Effector CD4-positive, alpha-beta T cell (primary cell): ENCODE measurements at regions not wholly inside any gene's neighbourhood (a gene's known extent, or its start where the extent isn't known, plus 50 kb on each side); places are given as distances from the start of the nearest gene placed in this dataset.

Source experiments
- DNase-seq: peaks from one replicate; pipeline ENCODE4 v3.0.0-alpha.2; 2020

DNA sequence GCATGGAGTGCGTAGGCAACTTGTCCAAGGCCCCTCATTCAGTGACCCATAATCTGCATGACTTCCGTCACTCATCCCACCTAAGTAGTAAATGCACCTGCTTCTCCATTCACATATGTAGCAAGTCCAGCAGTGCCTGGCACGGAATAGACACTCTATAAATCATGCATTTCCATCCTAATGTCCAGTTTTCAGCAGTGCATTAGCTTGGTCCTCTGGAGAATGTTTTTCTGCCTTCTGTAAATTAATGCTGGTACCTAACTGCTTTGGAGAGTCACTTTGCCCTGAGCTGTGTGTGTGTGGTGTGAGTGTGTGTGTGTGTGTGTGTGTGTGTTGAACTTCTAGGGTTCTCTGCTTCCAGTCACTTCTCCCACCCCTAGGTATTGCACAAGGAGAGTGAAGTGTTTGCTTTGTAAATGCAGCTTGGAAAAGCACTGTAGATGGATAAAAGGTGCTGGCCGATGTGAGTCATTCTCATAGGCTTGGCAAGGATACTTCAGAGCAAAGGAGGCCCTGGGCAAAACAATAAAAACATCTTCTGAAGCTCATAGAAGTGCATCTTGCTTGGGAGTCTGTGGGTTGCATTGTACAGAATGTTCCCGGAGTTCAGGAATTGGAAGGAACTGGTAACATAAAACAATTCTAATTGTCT, 181.8 kb downstream of the KATNAL1 start:
- DNase-seq = no peak

DNA sequence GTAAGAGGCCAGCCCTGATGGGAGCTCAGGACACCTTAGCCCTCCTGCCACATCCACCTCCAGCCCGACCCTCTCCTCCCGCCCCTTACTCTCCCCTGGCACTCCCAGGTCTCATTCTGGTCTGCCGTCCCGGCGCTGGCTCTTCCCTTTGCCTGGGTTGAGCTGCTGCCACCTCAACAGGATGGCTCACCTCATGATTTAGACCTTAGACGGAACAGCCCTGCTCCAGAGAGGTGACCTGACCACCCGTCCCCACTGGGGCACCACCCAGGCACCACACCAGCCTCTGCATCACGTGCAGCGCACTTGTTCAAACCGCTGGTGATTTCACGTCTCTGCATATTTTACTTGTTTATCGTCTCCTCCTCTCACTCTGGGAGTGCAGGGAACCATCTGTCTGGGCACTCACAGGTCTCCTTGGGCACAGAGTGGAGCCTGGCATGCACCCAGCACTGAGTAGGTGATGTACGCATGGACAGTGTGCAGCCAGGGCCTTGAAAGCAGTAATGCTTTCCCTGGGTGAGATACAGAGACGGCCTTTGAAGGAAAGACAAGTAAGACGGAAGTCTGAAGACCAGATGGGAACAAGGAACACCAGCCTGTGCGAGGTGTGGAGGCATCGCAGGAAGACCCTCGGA, 183.1 kb downstream of the KATNAL1 start:
- DNase-seq = no peak

DNA sequence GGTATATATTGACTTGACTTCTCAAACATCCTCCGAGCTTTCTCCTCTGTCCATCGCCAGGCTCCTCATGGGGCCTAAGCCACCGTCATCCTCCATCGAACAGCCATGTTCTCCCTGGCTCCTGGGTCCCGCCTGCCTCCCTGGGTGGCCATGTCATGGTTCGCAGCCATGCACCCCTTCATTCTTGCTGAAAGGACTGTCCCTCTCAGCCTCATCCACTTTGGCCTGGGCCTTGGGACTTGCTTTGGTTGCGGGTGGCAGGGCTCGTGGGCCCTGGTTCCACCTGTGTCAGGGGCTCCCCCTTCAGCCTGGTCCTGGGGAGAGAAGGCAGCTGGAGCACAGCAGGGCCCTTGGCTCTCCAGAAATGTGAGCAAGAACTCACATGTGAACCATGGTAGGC, 183.8 kb downstream of the KATNAL1 start:
- no peak for DNase-seq

DNA sequence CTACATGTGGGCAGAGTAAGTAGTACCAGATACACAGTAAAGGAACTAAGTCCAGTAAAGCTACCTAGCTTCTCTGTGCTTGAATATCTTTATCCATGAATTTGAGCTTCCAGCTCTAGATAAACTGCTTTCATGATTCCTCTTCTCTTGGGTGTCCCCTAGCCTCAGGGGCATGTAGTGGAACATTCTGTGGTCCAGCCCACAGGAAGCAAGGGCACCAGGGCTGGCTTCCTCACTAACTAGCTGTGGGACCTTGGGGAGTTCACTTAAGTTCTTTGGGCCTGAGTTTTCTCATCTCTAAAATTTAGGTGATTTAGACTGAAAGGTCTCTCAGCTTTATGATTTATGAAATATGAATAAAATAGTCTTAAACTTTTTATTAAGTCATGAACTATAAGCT, 185.7 kb downstream of the KATNAL1 start:
- no peak for DNase-seq

DNA sequence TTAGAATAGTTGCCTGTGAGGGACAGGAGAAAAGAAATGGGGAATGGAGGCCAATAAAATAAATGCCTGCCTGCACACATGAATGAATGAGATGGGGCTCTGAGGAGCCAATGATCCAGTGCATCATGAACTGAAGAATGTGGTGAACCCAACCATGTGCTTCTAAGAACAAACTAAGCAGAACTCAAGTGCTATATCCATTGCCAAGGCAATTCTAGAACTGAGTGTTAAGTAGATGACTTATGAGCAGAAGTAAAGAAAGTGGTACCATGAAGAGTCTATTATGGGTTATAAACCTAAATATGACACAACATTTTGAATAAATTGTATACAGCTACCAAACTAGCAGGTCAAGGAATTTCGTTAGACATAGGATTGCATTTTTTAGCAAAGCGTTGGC, 186.1 kb downstream of the KATNAL1 start:
- DNase-seq = no peak

DNA sequence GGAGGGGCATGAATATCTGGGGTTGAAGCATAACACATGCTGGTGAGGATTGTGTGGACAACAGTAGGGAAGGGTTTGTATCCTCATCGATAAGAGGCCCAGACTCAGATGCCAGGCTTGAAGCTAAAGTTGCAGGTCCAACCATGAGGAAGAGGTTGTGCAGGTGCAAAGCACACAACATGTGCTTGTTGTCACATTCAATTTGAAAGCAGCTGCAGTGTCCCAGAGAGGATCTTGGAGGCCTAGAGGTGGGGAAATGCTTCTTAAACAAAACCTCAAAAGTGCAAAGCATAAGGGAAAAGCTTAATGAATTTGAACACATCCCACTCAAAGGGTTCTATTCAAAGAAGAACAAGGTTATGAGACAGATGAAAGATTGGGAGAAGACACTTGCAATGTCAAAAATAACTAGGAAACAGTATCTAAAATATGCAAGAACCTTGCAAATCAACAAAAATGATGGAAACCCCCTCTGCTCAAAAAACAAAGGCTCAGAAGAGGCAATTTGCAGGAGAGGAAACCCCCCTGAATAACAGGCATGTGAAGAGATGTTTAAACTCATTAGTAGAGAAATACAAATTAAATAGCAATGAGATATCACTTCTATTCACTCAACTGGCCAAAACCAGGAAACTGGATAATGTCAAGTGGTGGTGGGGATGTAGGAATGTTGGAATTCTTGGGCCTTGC, 187.1 kb downstream of the KATNAL1 start:
- DNase-seq = no peak

DNA sequence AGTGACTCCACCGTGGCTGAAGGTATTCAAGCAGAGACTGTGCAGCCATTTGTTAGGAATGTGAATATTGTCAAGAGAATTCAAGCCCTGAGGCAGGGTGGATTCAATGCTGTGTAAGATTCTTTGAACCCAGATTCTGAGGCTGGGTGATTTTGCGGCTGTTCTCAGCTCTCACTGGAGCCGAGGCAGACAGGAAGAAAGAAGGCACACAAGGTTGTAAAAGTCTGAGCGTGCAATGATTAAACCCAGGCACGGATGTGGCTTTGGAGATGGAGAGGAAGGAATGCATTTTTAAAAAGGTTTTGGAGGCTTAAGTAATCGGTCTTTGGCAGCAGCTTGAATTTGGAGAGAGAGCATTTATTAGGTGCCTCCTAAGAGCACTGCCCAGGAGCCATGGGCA, 187.9 kb downstream of the KATNAL1 start:
- no peak for DNase-seq

DNA sequence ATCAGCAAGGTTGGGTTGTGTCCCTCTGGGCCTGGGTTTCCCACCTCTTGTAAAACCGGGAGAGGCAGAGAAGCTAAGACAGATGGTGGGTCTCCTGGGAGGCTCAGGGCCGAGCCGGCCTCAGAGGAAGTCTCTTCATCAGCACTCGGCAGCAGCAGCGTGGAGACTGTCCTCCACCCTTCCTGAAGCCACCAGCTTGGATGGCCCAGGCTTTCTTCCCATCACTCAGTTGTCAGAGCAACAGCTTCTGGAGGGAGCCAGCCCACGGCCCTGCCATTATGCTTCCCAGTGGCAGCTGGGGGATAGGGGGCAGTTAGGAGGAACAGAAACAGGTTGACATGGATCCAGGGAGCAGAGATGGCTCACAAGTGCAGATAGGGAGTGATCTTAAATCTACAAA, 191.0 kb downstream of the KATNAL1 start:
- no peak for DNase-seq

DNA sequence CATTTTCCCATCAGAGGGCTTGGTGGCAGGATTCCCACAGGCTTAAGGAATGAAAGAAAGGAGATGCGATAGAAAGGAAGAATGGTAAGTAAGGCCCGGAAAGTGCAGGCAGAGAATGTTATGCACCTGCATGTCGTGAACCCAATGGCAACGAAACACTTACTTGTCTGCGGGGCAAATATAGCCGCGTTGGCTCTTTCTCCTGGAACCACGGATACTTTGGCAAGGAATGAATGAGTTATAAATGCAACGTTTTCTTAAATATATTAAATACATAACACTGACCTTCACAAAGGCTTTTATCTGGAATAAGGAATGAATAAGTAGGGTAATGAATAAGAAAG, 192.1 kb downstream of the KATNAL1 start:
- DNase-seq = no peak

DNA sequence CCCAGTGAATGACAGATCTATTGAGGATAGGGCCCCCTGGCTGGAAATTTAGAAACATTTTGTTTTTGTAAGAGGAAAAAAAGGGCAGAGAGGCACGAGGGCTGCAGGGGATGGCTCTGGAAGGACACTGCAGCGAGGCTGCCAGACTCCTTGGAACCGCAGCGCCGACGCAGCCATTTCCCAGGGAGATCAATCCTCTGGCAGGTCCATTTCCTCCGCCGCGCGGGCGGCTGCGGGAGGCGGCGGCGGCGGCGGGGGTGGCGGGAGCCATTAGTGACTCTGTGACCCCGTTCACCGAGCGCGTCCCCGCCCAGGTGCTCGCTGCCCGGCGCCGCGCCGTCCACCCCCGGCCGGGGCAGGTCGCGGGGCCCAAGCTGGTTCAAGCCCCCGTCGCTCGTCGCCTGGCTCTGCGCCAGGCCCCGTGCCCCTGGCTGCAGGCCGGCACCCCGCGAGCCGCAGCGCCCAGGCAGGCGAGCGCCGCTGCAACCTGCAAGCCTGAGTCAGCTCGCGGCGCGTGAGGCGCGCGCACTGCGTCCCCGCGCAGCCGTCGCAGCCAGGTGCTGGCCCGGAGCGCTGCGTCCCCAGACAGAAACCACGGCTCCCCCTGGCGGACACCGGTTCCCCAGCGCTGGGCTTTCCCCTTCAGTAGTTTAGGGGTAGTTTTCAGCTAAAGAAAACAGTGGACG, 192.6 kb downstream of the KATNAL1 start:
- DNase-seq = peak; percentile 91

DNA sequence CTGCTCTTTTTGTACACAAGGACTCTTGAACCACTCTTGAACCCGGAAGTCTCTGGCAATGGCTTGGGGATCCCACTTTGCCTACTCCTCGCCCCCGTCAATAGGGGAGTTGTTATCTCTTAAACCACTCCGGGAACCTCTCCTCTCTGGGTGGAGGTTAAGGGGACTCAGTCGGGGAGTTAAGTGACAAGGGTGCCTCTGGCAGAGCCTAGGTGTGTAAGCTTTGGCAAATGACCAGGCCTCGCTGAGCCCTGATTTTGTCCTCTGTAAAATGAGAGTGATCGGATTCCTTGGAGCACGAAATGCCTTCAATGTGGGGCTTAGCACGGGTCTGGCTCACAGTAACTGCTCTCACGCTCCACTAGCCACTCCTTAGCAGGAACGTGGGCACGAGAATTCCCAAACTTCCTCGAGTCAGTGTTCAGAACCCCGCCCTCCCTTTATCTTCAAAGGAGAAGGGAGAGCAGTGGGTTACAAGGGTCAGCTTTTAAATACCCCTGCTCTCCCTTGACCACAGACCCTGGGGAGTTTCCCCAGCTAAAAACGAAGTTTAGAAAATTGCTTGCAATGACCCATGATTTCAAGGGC, 193.3 kb downstream of the KATNAL1 start:
- DNase-seq = no peak

DNA sequence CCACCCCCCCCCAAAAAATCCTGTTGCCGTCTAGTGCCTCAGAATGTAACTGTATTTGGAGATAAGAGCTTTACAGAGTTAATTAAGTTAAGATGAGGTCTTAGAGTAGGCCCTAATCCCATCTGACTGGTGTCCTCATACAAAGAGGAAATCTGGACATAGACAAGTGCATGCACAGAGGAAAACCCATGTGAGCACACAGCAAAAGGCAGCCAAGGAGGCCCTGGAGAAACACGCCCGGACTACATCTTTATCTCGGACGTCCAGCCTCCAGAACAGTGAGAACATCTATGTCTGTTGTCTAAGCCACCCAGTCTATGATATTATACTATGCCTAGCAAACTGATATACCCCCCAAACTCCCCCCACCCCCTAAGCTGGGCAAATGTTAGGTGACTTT, 193.8 kb downstream of the KATNAL1 start:
- no peak for DNase-seq

DNA sequence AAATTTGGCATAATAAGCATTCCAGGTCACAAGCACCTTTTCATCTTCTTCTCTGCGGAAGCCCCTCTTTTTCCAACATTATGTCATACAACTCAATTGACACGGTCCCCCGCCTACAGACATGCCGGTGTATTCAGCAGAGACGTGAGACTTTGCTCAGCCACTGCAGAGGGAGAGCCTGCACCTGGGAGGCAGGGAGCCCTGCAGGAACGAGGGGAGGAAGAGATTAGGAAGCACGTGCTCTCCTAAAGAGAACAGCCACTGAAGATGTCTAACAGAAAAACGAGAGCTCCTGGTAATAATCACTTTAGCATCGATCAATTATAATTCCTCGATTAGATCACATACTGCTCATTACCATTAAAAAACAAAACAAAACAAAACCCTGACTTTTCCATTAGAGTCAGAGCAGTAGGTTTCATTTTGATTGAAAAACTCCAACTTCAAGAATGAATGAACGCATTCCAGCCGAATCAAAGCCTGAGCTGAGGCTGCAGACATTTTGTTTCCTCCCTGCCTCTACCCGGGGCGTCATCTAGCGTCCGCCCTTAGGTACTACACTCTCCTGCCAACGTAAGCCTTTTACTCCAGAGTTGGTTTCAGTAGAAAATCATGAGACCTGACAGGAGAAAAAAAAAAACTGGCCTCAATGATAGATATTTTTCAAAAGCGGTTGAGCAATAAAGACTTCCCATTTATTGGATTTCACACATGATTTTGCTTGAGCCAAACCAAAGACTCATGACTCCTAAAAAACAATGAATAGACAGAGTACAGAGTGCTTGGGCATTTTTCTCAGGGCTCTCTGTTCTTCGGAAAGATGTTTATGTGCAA, 194.5 kb downstream of the KATNAL1 start:
- peak; percentile 69 for DNase-seq

DNA sequence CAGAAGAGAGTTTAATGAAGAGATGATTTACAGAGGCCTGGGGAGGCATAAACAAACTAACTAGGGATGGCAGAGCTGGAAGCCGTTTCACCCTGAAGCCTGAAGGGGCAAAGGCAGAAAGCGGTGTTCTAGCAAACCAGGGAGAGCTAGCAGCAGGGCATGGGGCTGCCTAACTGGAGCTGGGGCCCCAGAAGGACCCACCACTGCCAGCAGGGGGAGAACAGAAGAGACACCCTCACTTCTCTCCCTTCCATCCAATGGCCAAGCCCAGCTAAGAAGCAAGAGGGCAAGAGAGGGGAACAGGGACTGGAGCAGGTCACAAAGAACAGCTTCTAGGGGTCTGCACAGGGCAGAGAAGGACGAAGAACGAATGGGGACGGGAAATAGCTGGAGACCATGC, 195.5 kb downstream of the KATNAL1 start:
- DNase-seq = no peak

DNA sequence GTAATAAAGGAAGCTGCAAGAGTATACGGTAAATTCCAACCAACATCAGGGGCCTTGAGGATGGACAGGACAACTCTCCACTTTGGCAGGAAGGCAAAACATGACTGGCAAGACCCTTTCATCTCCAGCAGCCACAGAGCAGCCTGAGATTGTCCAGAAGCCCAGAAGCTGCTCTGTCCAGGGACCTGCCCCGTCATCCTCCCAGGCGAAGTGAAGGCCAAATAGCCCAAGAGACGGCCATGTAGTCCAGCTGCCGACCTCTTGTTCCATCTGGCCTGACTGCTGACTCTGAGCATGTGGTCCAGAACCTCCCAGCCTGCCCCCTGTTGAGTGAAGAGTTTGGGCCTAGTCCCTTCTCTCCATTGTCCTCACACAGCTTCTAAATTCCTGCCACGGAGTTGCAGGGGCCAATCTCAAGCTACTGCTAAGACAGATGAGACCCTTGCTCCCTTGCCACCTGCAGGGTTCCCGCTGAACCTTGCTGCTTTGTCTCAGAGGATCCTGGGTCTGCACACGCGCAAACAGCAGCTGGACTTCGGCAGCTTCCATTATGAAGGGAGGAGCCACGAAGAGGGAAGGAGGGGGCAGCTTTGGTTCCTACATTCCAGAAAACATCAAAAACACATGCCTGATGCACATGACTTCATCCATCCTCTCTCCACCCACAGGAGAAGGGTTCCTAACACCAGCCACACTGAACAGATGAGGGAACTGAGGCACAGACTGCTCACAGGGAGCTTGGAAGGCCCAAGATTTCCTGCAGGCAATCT, 196.9 kb downstream of the KATNAL1 start:
- DNase-seq = no peak

DNA sequence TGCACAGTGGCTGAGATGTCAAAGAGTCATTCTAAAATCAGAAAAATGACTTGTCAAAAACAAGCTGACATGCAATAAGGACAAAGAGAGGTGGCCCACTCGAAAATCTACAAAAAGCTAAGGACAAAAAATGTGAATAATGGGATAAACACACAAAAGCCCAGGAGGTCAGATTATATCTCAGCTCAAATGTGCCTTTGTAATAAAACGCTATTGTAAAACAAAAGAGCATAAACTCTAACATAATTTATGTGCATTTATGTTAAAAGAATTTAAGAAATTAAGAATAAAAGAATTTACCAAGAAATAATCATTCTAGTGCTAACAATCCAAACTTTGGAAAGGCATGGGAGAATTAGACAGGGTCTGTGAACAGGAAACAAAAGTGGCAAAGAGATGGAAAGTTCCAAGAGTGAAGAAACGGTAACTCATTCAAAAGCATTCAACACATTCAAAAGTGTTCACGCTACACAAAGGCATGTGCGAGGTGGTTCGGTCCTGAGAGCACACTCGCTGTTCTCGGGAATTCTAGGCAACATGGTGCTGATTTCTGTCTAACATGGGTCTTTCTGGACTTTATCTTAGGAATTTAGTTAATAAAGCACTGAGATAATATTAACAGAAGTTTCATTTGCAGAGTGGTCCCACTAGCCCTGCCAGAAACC, 197.7 kb downstream of the KATNAL1 start:
- no peak for DNase-seq

DNA sequence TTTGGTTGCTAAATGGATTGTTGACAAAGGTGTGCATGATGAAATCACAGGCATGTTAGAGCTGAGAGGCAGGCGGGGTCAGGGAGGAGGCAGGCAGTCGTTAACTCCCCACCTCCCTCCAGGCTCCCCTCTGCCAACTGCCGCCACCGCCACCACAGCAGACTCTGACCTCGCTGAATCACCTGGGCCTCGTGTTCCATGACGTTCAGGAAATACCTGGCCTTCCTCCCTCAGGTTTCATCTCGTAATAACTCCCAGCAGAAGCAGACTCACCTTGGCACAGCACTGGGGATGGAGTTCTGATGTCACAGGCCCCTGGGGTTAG, 198.5 kb downstream of the KATNAL1 start:
- no peak for DNase-seq

DNA sequence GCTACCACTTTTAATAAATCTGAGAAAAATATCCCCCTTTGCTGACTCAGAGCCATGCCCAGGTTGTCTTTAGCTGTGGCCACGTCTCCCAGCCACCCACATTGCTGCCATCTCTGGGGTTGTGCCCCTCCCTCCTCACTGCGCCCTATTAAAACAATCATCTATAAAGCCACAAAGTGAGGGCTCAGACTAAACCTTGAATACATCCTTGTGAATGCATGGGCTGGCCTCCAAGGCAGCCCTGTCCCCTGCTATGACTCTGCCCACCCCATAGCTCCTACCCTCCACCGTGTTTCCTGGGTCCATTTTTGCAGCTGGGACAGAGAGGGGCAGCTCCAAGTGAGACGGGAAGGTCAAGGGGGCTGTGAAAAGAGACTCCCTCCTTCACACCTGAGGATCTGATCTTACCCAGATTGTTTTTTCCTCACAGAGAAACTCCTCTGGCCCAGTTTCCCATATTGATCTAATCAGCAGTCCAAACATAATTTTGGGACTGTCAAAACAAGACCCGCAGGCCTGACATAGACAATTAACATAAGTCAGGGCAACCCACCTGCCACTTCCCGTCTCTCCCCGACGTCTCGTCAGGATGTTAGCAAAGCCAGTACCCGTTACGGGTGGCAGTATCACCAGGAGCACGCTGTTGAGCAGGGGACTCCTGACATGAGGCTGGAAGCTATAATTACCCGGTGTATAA, 199.0 kb downstream of the KATNAL1 start:
- no peak for DNase-seq

DNA sequence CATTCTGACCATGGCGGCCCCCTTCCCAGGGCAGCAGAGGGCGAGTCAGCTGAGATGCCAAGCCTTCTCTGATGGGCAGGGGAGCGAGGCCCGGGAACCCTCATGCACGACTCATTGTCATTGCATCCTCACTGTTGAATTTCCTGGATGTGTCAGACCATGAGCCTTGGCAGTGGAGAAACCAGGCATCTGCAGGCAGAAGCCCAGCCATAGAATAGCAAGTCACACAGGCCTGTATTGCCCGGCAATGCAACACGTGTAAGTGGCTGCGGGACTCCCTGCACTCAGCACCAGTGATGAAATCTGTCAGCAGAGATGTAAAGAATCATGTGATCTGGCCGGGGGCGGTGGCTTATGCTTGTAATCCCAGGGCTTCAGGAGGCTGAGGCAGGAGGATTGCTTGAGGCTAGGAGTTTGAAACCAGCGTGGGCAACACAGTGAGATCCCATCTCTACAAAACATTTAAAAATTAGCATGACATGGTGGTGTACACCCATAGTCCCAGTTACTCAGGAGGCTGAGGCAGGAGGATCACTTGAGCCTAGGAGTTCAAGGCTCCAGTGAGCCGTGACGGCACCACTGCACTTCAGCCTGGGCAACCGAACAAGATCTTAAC, 199.7 kb downstream of the KATNAL1 start:
- no peak for DNase-seq

DNA sequence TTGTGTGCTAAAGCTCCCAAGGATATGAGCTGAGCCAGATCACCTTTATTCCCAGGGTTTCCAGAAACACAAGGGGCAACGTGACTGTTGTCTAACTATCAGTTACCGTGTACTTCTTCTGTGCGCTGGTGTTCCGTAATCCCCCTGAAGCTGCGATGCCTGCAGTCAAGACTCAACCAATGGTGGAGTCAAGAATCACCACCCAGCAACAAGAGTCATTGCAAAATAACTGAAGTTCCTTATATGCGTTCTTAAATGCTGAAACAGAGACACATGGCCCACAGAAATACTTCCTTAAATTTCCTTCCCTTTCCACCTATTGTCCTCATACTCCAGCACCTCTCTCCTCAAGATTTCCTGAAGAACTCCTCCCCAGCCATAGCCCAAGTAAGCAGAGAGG, 200.2 kb downstream of the KATNAL1 start:
- no peak for DNase-seq
